SK-MEL-5 (cell line): ENCODE measurements at regions not wholly inside any gene's neighbourhood (a gene's known extent, or its start where the extent isn't known, plus 50 kb on each side); places are given as distances from the start of the nearest gene placed in this dataset.

Experiments used
- DNase-seq: peaks from one replicate; pipeline ENCODE4 v3.0.0-alpha.2; 2016; ENCODE audit warnings: low read depth, low spot score
- in situ Hi-C: cut with HindIII; loops from 2 replicates; pipeline ENCODE4 v1.10.0; 2016; ENCODE audit warnings: low sequenced_read_pairs, high pct_unique_total_duplicates, low pct_unique_long_range_greater_than_20kb

GRCh38 chr5:160175438-160176218 is 53.7 kb upstream of the FABP6 start:
- in situ Hi-C loops, result no loop called here
- DNase-seq, result peak; percentile 64

- in situ Hi-C loops, result no loop called here
- no peak for DNase-seq
Measured at GRCh38 chr5:160174780-160175437, 54.4 kb upstream of the FABP6 start.

GRCh38 chr5:160174290-160174689 is 55.0 kb upstream of the FABP6 start:
- DNase-seq, result no peak
- in situ Hi-C loops, result no loop called here

- DNase-seq, result peak; percentile 55
- in situ Hi-C loops, result no loop called here
Measured at GRCh38 chr5:160171666-160172065, 52.4 kb upstream of the PWWP2A start.

- in situ Hi-C loops, result no loop called here
- DNase-seq, result peak; percentile 43
Measured at GRCh38 chr5:160169326-160169725, 50.1 kb upstream of the PWWP2A start.
